HG03575 (cell line): ENCODE measurements at regions not wholly inside any gene's neighbourhood (a gene's known extent, or its start where the extent isn't known, plus 50 kb on each side); places are given as distances from the start of the nearest gene placed in this dataset.
"Not testable (repeated sequence)": the region's sequence is repeated elsewhere in the genome, so short reads cannot be mapped to it uniquely, and the experiment has no call there.

Experiments used
- ATAC-seq: cut with Tn5 transposase; IDR thresholded peaks from one replicate; pipeline ENCODE4 v1.9.1; 2021; ENCODE audit not compliant: unreplicated experiment, insufficient number of reproducible peaks, low FRiP score; ENCODE audit errors: extremely low read depth

- no peak for ATAC-seq
These were observed 55.2 kb upstream of the SLIT2 start for GRCh38 chr4:20196476-20196875.

DNA sequence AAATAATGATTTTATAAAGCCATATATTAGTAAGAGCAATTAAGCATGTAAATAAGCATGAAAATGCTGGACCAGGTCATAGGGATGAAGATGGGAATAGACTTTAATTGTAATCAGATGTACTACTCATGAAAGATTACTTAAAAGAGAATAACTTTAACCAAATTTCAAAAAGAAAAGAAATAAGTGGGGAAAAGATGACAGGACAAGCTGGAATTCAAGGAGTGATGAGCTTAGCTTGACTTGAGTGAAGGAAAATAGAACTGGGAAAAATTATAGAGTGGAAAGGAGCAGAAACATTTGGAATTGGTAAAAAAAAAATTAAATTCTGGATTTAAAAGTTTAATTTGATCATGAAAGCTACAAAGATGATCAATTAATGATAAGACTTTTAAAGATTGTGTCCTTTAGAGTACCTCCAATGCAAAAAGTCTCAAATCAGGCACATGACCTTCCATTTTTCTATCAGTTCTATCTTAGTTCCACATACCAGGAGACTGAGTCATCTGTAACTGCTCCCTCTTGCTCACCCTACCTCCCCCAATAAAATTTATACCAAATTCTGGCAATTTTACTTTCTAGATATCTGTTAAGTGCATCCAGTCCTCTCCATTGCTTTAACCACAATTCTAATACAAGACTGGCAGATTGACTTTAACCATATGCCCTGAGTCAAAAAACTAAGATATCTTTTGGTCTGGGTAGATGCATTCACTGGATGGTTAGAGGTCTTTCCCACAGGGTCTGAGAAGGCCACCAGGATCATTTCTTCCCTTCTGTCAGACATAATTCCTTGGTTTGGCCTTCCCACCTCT lies 56.4 kb upstream of the SLIT2 start:
- no peak for ATAC-seq

GRCh38 chr4:20194123-20195013 lies 57.3 kb upstream of the SLIT2 start:
- no peak for ATAC-seq

- no peak for ATAC-seq
These were observed 58.4 kb upstream of the SLIT2 start for GRCh38 chr4:20193141-20193936.

GRCh38 chr4:20192736-20193135 lies 59.0 kb upstream of the SLIT2 start:
- ATAC-seq: no peak

GRCh38 chr4:20185103-20185502 lies 66.6 kb upstream of the SLIT2 start:
- no peak for ATAC-seq

DNA sequence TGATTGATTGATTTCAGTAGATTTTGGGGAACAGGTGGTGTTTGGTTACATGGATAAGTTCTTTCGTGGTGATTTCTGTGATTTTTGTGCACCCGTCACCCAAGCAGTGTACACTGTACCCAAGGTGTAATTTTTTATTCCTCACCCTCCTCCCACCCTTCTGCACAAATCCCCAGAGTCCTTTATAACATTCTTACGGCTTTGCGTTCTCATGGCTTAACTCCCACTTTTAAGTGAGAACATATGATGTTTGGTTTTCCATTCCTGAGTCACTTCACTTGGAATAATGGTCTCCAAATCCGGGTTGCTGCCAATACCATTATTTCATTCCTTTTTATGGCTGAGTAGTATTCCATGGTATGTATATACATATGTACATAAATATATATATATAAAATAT lies 68.6 kb upstream of the SLIT2 start:
- not testable (repeated sequence) for ATAC-seq

DNA sequence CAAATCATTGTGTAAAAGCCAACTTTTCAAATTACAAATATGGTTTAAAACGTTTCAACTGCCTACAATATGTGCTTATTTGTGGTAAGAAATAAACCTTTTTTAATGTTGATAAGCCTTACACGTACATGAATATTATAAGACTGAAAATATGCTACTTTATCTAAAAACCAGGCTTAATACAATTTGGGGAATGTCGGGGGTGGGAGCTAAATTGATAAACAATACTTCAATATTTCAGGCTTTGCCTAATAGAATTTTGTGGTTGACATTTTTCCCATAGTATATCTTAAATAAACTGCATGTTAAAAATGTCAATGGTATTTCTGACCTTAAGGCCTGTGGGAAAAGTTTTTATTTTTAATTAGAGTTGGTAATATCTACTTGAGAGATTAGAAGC lies 69.8 kb upstream of the SLIT2 start:
- no peak for ATAC-seq

DNA sequence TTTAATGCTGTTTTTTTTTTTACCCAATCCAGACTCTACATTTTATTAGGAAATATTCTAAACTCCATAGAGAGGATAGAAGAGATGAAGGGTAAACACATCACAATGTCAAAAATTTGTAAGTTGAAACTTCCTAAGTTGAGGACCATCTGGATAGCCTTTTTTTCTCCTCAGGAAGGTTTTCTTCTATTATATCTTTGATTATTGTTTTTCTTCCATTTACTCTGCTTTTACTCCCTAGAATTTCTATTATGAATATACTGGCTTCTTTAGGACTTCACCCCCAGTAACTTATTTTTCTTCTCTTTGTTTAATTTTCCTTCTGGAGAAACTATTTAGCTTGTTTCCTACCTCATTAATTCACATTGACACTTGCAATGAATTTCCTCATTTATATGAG lies 71.2 kb upstream of the SLIT2 start:
- no peak for ATAC-seq

- no peak for ATAC-seq
These were observed 72.7 kb upstream of the SLIT2 start for GRCh38 chr4:20178902-20179576.

DNA sequence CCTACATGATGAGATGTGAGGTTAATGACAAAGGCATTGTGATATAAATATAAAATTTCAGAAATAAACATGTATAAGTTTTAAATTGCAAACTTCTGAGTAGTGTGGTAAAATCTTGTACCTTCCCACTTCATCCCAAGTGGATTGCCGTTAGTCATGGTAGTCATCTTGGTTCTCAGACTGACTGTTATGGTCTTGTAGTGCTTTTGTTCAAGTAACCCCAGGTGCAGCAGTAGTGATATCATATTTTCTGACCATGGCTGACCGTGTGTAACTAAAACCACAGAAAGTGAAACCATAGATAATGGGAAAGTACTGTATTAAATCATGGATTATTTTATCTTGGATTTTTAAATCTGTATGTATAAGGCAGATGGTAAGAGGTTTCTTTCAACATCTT lies 74.8 kb upstream of the SLIT2 start:
- no peak for ATAC-seq

DNA sequence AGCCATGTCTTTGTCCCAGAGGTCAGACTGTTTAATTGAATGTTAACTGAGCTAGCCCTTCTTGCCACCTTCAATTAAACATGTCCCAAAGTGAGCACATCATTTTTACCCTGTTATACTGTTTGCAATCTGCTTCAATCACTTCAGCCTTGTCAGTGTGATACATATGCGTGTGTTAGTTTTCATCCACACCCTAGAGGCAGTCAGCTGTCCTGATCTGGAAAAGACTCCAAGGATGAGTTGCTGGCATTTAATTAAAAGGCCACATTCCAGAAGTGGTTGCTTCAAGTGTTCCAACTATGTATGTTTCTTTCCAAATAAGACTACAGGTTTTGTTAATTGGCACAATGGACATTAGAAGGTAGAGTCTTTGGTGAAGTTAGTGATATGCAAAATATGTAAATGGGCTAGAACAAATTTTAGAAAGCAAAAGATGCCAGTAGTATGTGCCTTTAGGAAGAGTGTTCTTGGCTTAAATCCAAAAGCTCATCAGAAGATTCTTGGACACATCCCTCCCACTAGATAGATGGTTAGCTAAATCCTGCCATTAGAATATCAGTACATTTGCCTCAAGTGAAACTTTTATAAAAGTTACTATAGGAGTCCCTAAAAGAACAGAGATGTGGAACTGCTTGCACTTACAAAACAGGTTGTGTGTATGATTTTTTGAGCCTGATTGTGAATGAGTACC lies 79.5 kb upstream of the SLIT2 start:
- ATAC-seq: no peak

GRCh38 chr4:20166544-20166943 lies 85.2 kb upstream of the SLIT2 start:
- no peak for ATAC-seq

DNA sequence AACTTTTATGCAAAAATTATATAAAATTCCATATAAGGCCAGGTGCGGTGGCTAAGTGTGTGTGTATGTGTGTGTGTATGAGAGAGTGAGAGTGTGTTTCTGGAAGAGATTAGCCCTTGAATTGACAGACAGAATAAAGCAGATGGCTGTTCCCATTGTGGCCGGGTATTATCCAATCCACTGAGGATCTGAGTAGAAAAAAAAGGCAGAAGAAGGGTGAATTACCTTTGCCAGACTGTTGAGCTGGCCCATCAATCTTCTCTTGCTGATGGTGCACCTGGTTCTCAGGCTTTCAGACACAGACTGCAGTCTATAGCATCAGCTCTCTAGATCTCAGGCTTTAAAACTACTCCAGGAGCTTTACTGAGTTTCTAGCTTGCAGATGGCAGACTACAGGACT lies 92.2 kb upstream of the SLIT2 start:
- no peak for ATAC-seq

- no peak for ATAC-seq
These were observed 93.5 kb upstream of the SLIT2 start for GRCh38 chr4:20158195-20158594.

DNA sequence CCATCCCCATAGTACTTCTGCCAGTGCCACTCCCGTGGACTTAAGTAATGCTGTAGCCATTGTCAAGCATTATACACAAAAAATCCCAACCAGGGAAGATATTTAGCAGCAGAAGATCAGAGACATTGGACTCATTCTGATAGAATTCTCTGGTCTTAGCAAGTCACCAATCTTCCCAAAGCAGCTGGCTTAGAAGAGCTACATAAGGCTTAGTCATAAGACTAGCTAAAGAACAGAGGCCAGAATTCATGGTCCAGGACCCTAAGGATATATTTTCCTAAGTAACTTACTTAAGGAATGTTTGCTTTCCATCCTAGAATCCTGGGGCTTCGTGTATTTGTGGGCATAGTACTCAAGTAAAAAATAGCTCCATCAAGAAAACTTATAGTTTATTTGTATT lies 100.3 kb upstream of the SLIT2 start:
- no peak for ATAC-seq

DNA sequence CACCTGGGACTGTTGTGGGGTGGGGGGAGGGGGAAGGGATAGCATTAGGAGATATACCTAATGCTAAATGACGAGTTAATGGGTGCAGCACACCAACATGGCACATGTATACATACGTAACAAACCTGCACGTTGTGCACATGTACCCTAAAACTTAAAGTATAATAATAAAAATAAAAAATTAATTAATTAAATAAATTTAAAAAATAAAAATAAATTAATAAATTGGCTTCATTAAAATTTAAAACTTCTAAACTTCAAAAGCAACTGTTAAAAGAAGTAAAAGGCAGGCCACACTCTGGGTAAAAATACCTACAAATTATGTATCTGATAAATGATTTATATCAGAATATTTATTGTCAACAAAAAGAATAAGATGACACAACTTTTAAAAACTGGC lies 102.6 kb upstream of the SLIT2 start:
- ATAC-seq: not testable (repeated sequence)

- no peak for ATAC-seq
These were observed 114.5 kb upstream of the SLIT2 start for GRCh38 chr4:20137176-20137575.
